ENCODE measurements at regions not wholly inside any gene's neighbourhood (a gene's known extent, or its start where the extent isn't known, plus 50 kb on each side); places are given as distances from the start of the nearest gene placed in this dataset.

GRCh38 chr6:114550316-114550715, 207.5 kb upstream of the HS3ST5 start:
- Mint-ChIP-seq H3K4me1 (ENCODE audit: low read depth, unreplicated experiment) (no peaks in the 10 kb centered on the region), H3K27ac (ENCODE audit: unreplicated experiment) (no peak overlapping the region), H3K36me3 (ENCODE audit: unreplicated experiment) (no peaks in the 10 kb centered on the region), H3K9me3 (ENCODE audit: unreplicated experiment) (peaks cover 2% of the 10 kb centered on the region), H3K27me3 (ENCODE audit: unreplicated experiment) (no peaks in the 10 kb centered on the region), H3K4me3 (ENCODE audit: unreplicated experiment) (no peak overlapping the region)
- DNase-seq = no peak
- no peak for TF ChIP-seq CTCF (IDR thresholded peaks at IDR 0.05; ENCODE audit: partially characterized antibody, unreplicated experiment)

- no peak overlapping the region for H3K4me3 Mint-ChIP-seq (ENCODE audit: unreplicated experiment)
These were observed 200.9 kb upstream of the HS3ST5 start for GRCh38 chr6:114543696-114544095.

GRCh38 chr6:114541794-114542193, 199.0 kb upstream of the HS3ST5 start:
- Mint-ChIP-seq H3K9me3 (ENCODE audit: unreplicated experiment) (no peaks in the 10 kb centered on the region), H3K36me3 (ENCODE audit: unreplicated experiment) (no peaks in the 10 kb centered on the region), H3K4me3 (ENCODE audit: unreplicated experiment) (no peak overlapping the region), H3K4me1 (ENCODE audit: low read depth, unreplicated experiment) (no peaks in the 10 kb centered on the region), H3K27ac (ENCODE audit: unreplicated experiment) (no peak overlapping the region), H3K27me3 (ENCODE audit: unreplicated experiment) (no peaks in the 10 kb centered on the region)
- no peak for DNase-seq
- no peak for TF ChIP-seq CTCF (IDR thresholded peaks at IDR 0.05; ENCODE audit: partially characterized antibody, unreplicated experiment)

More at GRCh38 chr6:114543696-114544095, 200.9 kb upstream of the HS3ST5 start:
- Mint-ChIP-seq H3K27me3 (ENCODE audit: unreplicated experiment) (no peaks in the 10 kb centered on the region), H3K36me3 (ENCODE audit: unreplicated experiment) (no peaks in the 10 kb centered on the region), H3K27ac (ENCODE audit: unreplicated experiment) (no peak overlapping the region), H3K4me1 (ENCODE audit: low read depth, unreplicated experiment) (no peaks in the 10 kb centered on the region), H3K9me3 (ENCODE audit: unreplicated experiment) (no peaks in the 10 kb centered on the region)
- no peak for DNase-seq
- no peak for TF ChIP-seq CTCF (IDR thresholded peaks at IDR 0.05; ENCODE audit: partially characterized antibody, unreplicated experiment)

- no peak overlapping the region for H3K27ac Mint-ChIP-seq (ENCODE audit: unreplicated experiment)
- no peak overlapping the region for H3K4me3 Mint-ChIP-seq (ENCODE audit: unreplicated experiment)
- no peak for DNase-seq
- H3K27me3 Mint-ChIP-seq (ENCODE audit: unreplicated experiment) = no peaks in the 10 kb centered on the region
- H3K9me3 Mint-ChIP-seq (ENCODE audit: unreplicated experiment) = peaks cover 3% of the 10 kb centered on the region
- no peaks in the 10 kb centered on the region for H3K4me1 Mint-ChIP-seq (ENCODE audit: low read depth, unreplicated experiment)
- H3K36me3 Mint-ChIP-seq (ENCODE audit: unreplicated experiment) = no peaks in the 10 kb centered on the region
- TF ChIP-seq CTCF (IDR thresholded peaks at IDR 0.05; ENCODE audit: partially characterized antibody, unreplicated experiment) = no peak
These were observed 195.2 kb upstream of the HS3ST5 start for GRCh38 chr6:114537977-114538376.

- H3K36me3 Mint-ChIP-seq (ENCODE audit: unreplicated experiment) = no peaks in the 10 kb centered on the region
- no peak overlapping the region for H3K4me3 Mint-ChIP-seq (ENCODE audit: unreplicated experiment)
- no peaks in the 10 kb centered on the region for H3K27me3 Mint-ChIP-seq (ENCODE audit: unreplicated experiment)
- peaks cover 3% of the 10 kb centered on the region for H3K9me3 Mint-ChIP-seq (ENCODE audit: unreplicated experiment)
- TF ChIP-seq CTCF (IDR thresholded peaks at IDR 0.05; ENCODE audit: partially characterized antibody, unreplicated experiment) = no peak
- no peaks in the 10 kb centered on the region for H3K4me1 Mint-ChIP-seq (ENCODE audit: low read depth, unreplicated experiment)
- H3K27ac Mint-ChIP-seq (ENCODE audit: unreplicated experiment) = no peak overlapping the region
- DNase-seq = no peak
These were observed 192.0 kb upstream of the HS3ST5 start for GRCh38 chr6:114534813-114535212.
